ENCODE measurements at regions not wholly inside any gene's neighbourhood (a gene's known extent, or its start where the extent isn't known, plus 50 kb on each side); places are given as distances from the start of the nearest gene placed in this dataset.
"Not testable (repeated sequence)": the region's sequence is repeated elsewhere in the genome, so short reads cannot be mapped to it uniquely, and the experiment has no call there.

DNA sequence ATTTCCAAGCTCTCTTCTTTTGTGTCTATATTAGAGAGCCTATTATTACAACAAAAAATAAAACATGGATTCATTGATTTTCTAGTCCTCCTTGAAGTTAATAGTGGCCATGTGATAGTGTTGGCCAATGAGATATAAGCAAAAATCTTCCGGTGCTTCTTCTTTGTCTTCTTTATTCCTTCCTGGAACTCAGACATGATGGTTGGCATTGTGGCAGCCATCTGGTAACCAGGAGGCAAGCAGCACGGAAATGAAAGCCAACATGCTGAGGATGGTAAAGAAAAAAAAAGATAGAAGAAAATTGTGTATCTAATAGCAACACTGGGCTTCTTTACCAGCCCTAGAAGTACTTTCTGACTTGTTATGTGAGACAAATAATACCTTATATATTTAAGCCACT is 50.8 kb upstream of the SEL1L start:
- DNase-seq (ENCODE audit: low read depth in 1 of 2, low spot score in 1 of 2), result no peak

DNA sequence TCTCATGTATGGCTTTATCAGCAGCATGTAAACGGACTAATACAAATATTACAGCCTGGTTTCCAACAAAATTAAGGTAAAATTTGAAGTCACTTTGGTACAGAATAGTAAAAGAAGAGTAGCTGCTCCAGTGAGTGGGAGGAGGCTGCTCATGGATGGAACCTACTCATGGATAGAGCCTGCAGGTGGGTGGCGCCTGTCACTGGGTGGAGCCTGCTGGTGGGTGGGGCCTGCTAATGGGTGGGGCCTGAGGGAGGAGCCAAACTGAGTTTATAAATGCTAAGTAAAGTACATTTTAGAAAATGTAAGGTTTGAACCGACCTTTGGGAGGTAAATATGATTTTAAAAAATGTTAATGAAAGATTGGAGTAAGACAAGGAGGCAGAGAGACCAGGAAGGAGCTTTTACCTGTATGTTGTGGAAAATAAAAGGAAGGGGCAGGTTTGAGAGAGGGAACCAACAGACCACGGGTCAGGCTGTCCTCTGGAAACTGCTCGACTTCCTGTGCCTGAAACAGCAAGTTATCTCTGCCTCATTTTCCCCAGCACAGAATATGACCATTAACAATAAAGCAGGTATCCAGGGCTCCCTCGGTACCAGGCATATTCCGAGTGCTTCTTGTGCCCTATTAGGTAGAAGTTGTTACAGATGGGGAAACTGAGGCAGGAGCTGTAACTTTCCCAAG is 55.9 kb upstream of the SEL1L start:
- no peak for DNase-seq (ENCODE audit: low read depth in 1 of 2, low spot score in 1 of 2)

GRCh38 chr14:81591266-81591665 is 57.6 kb upstream of the SEL1L start:
- DNase-seq (ENCODE audit: low read depth in 1 of 2, low spot score in 1 of 2), result no peak

- DNase-seq (ENCODE audit: low read depth in 1 of 2, low spot score in 1 of 2), result no peak
These were observed 60.4 kb upstream of the SEL1L start for GRCh38 chr14:81594012-81594411.

- DNase-seq (ENCODE audit: low read depth in 1 of 2, low spot score in 1 of 2), result no peak
These were observed 72.0 kb upstream of the SEL1L start for GRCh38 chr14:81605660-81606059.

- DNase-seq (ENCODE audit: low read depth in 1 of 2, low spot score in 1 of 2), result no peak
These were observed 79.8 kb upstream of the SEL1L start for GRCh38 chr14:81613341-81614045.

- DNase-seq (ENCODE audit: low read depth in 1 of 2, low spot score in 1 of 2), result not testable (repeated sequence)
These were observed 80.6 kb upstream of the SEL1L start for GRCh38 chr14:81614302-81614701.

DNA sequence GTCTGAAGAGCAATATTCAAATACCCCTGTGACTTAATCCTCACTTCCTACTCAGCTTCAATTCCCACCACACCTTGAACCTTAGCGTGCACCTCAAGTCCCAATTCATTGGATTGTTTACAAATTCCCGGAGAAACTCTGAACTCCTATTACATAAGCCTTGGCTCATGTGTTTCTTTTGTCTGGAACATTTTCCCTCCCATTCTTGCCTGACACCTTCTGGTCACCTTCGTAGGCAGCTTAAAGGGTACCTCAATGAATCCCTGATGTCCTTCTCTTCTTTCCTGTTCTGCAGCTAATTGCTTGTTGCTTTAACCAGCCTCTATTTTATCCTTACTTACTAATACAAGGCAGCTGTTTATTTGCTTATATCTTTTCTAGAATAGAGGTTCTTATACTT is 85.0 kb upstream of the SEL1L start:
- no peak for DNase-seq (ENCODE audit: low read depth in 1 of 2, low spot score in 1 of 2)

DNA sequence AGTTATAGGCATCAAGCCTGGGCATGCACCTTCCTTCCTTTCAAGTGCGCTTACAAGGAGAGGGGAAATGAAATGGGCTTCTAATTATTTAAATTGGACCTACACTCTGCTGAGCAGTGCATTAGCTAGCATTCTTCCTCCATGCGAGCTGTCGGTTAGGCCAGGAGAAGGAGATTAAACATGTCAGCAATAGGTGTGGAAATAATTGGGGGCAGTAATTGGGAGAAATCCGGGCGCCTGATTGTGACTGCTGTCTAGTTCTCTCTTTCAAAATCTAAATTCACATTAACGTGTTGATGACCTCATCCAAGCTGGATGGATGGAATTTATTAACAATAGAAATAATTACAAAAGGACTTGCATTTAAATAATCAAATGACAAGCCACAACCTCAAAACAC is 86.2 kb upstream of the SEL1L start:
- no peak for DNase-seq (ENCODE audit: low read depth in 1 of 2, low spot score in 1 of 2)

- DNase-seq (ENCODE audit: low read depth in 1 of 2, low spot score in 1 of 2), result not testable (repeated sequence)
These were observed 90.2 kb upstream of the SEL1L start for GRCh38 chr14:81623771-81624396.

- no peak for DNase-seq (ENCODE audit: low read depth in 1 of 2, low spot score in 1 of 2)
These were observed 91.7 kb upstream of the SEL1L start for GRCh38 chr14:81625343-81625742.

DNA sequence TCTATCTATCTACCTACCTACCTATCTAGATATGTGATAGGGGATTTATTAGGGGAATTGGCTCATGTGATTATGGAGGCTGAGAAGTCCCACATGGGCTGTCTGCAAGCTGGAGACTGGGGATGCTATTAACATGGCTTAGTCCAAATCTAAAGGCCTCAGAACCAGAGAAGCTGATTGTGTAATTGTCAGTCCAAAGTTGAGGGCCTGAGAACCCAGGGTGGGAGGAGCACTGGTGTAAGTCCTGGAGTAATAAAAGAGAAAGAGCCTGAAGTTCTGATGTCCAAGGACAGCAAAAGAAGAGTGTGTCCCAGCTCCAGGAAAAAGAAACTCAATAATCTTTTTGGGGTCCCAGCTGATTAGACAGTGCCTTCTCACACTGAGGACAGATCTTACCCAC is 98.5 kb upstream of the SEL1L start:
- DNase-seq (ENCODE audit: low read depth in 1 of 2, low spot score in 1 of 2), result no peak

- no peak for DNase-seq (ENCODE audit: low read depth in 1 of 2, low spot score in 1 of 2)
These were observed 99.8 kb upstream of the SEL1L start for GRCh38 chr14:81633496-81633895.

DNA sequence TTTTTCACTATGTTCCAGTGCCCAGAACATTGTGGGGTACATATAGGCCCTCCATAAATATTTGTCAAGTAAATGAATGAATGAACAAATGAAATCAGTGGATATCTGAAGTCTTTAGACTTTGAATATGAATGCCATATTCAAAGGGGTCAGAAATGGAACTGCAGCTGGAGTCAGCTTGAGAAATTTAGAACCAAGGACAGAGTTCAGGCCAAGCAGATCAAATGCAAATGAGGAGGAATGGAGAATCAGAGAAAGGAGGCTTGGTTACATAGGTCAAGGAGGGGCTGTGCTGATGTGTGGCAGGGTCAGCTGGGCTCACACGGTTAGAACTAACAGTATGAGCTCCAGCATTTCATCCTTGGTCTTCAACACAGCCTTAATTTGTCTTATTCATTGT is 104.0 kb upstream of the SEL1L start:
- DNase-seq (ENCODE audit: low read depth in 1 of 2, low spot score in 1 of 2), result no peak

DNA sequence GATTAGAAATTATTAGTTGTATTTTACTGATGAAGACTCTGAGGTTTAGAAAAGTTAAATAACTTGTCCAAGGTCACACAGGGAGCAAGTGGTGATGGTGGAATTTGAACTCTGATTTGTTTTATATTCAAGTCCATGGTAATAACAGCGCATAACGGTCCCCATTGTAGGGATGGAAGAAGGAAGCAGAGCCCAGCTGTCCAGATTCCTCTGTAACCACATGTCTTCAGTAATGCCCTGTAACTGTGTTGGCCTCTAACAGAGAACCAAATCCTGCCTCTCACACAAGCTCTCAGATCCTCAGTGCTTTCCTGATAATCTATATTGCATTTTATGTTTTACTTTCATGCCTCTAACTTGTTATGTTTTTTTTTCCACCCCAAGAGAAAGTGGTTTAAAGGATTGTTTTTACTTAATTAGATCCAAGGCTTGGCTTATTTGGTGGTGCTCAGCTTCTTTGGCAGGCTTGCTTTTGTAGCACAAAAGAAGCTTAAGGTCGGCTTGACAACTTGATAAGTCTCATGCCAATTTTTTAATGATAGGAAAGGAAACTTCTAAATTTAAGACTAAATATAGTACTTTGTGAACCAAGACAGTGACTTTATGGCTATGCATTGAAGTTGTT is 105.1 kb upstream of the SEL1L start:
- DNase-seq (ENCODE audit: low read depth in 1 of 2, low spot score in 1 of 2), result no peak

DNA sequence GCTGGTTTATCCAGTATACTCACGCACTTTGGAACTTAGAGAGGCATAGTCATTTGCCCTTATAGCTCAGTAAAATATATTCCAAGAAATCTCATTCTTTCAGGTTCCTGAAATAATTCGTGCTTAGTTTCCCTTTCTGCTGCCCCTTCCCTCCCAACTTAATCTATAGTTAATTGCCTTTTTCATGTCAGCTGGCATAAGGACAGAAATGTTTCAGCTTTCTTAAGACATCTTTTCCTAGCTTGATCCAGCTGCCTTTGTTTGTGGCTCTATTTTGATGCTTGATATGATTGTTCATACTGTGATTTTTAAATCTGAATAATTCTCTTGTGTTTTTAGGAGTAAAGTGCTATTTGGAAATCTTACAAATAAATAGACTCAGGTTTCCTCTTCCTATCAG is 120.0 kb upstream of the SEL1L start:
- no peak for DNase-seq (ENCODE audit: low read depth in 1 of 2, low spot score in 1 of 2)

GRCh38 chr14:81655423-81656314 is 122.0 kb upstream of the SEL1L start:
- no peak for DNase-seq (ENCODE audit: low read depth in 1 of 2, low spot score in 1 of 2)

GRCh38 chr14:81656811-81657210 is 123.2 kb upstream of the SEL1L start:
- no peak for DNase-seq (ENCODE audit: low read depth in 1 of 2, low spot score in 1 of 2)

- DNase-seq (ENCODE audit: low read depth in 1 of 2, low spot score in 1 of 2), result no peak
These were observed 128.4 kb upstream of the SEL1L start for GRCh38 chr14:81662066-81662465.

- no peak for DNase-seq (ENCODE audit: low read depth in 1 of 2, low spot score in 1 of 2)
These were observed 129.0 kb upstream of the SEL1L start for GRCh38 chr14:81662570-81663197.

Data from activated CD4-positive, alpha-beta T cell treated with anti-CD3 and anti-CD28 coated beads, Interleukin-2, amount 50 U/mL, for 24 hours (primary cell).